GM12878 (cell line): ENCODE measurements at regions not wholly inside any gene's neighbourhood (a gene's known extent, or its start where the extent isn't known, plus 50 kb on each side); places are given as distances from the start of the nearest gene placed in this dataset.

Source experiments
- ATAC-seq: fragments of 200-7000 bp; cut with Tn5 transposase; 3 replicates; pipeline ENCODE4 v1.9.1; 2020; ENCODE audit warnings: mild to moderate bottlenecking, moderate library complexity
- BruUV-seq: library from RNA; stranded (reverse); fragments of 400-500 nt; replicated peaks from 2 replicates; lab custom pipeline; 2021; lab: Mats Ljungman, UMichigan
- CTCF ChIA-PET: fragments of 300-600 bp; sonication (Branson Sonifier 250); formaldehyde crosslinking; extraction: SDS; loops from one replicate; lab custom pipeline; 2021; ENCODE audit warnings: inconsistent platforms; lab: Yijun Ruan, JAX
- POLR2A ChIA-PET: fragments of 350-600 bp; formaldehyde crosslinking; extraction: SDS; loops from one replicate; lab custom pipeline; 2021; ENCODE audit warnings: inconsistent platforms; lab: Charles Lee
- RAD21 ChIA-PET: fragments of 300-600 bp; sonication (Branson Sonifier 250); formaldehyde crosslinking; loops from one replicate; lab custom pipeline; 2023; ENCODE audit warnings: antibody characterized with exemption; ENCODE audit not compliant: unreplicated experiment; lab: Charles Lee
- SMC1A ChIA-PET: fragments of 300-600 bp; sonication (Branson Sonifier 250); formaldehyde crosslinking; loops from one replicate; lab custom pipeline; 2023; ENCODE audit not compliant: unreplicated experiment, uncharacterized antibody; lab: Charles Lee
- DNase-seq: peaks from one replicate; pipeline ENCODE4 v3.0.0-alpha.2; 2011; ENCODE audit warnings: low read depth, low spot score
- FAIRE-seq: peaks from 3 replicates; lab custom pipeline; 2011; peaks lifted over from hg19 to GRCh38; lab: Jason Lieb, UNC
- H2AFZ ChIP-seq: 2 replicates; pipeline ENCODE4 v1.6.0; 2011; ENCODE audit warnings: low read depth, low read length, control low read depth; ENCODE audit not compliant: control insufficient read depth
- H3K27ac ChIP-seq: 2 replicates; pipeline ENCODE4 v1.5.1; 2011; ENCODE audit warnings: control low read depth; ENCODE audit not compliant: control insufficient read depth, insufficient read depth
- H3K27me3 ChIP-seq, 2 experiments: replicated peaks in 1 of 2; 2 replicates each; pipeline versions ENCODE4 v1.6.0 to v1.6.1; 2011; ENCODE audit warnings: low read length in 1 of 2; ENCODE audit not compliant: control insufficient read depth in 2 of 2, insufficient read depth in 2 of 2
- H3K36me3 ChIP-seq, 2 experiments: 2 replicates each; pipeline ENCODE4 v1.5.1; 2011; ENCODE audit warnings: low read length in 1 of 2; ENCODE audit not compliant: control insufficient read depth in 2 of 2, insufficient read depth in 2 of 2
- H3K4me1 ChIP-seq: 2 replicates; pipeline ENCODE4 v1.6.1; 2011; ENCODE audit warnings: mild to moderate bottlenecking, low read length, moderate library complexity, mixed read lengths; ENCODE audit not compliant: control insufficient read depth, insufficient read depth
- H3K4me2 ChIP-seq: 2 replicates; pipeline ENCODE4 v1.6.0; 2011; ENCODE audit warnings: control low read depth; ENCODE audit not compliant: control insufficient read depth, insufficient read depth
- H3K4me3 ChIP-seq: fragments of 200-600 bp; sonication (generic); 2 replicates; pipeline ENCODE4 v1.5.1; 2016
- H3K79me2 ChIP-seq: 2 replicates; pipeline ENCODE4 v1.6.0; 2011; ENCODE audit warnings: low read length; ENCODE audit not compliant: control insufficient read depth, insufficient read depth
- H3K9ac ChIP-seq: 2 replicates; pipeline ENCODE4 v1.8.0; 2011; ENCODE audit warnings: low read length, control low read depth, mixed read lengths; ENCODE audit not compliant: control insufficient read depth, insufficient read depth
- H3K9me3 ChIP-seq: replicated peaks from 3 replicates; pipeline ENCODE4 v1.5.1; 2011; ENCODE audit warnings: mild to moderate bottlenecking, low read length; ENCODE audit not compliant: control insufficient read depth, insufficient read depth
- H4K20me1 ChIP-seq: 2 replicates; pipeline ENCODE4 v1.6.0; 2011; ENCODE audit not compliant: control insufficient read depth, insufficient read depth
- CBX3 ChIP-seq: fragments of 200-600 bp; sonication (generic); IDR thresholded peaks from 2 replicates; pipeline ENCODE4 v1.6.1; 2016; ENCODE audit warnings: low read depth, borderline replicate concordance
- MYC ChIP-seq: IDR thresholded peaks from 2 replicates; pipeline ENCODE4 v1.6.1; 2011; ENCODE audit warnings: mild to moderate bottlenecking, low read length, moderate library complexity, inconsistent platforms; ENCODE audit not compliant: insufficient read depth, insufficient replicate concordance, insufficient read length, severe bottlenecking
- NFYA ChIP-seq: IDR thresholded peaks from 2 replicates; pipeline ENCODE4 v1.6.1; 2011; ENCODE audit warnings: low read depth, mild to moderate bottlenecking, low read length, improper control_type of control experiment, borderline replicate concordance
- NKRF ChIP-seq: fragments of 450-650 bp; conservative IDR thresholded peaks from 2 replicates; pipeline ENCODE4 v1.6.1; 2017; ENCODE audit warnings: mild to moderate bottlenecking, moderate library complexity
- POLR2AphosphoS5 ChIP-seq: IDR thresholded peaks from 2 replicates; pipeline ENCODE4 v1.6.1; 2011; ENCODE audit warnings: mild to moderate bottlenecking, low read length, inconsistent platforms
- ZNF217 ChIP-seq: fragments of 450-650 bp; IDR thresholded peaks from 2 replicates; pipeline ENCODE4 v1.6.1; 2017; ENCODE audit warnings: antibody characterized with exemption, mild to moderate bottlenecking
- WGBS: methylation state at CpG from one replicate; pipeline ENCODE4 v1.1.6; 2016; ENCODE audit warnings: low lambda C conversion rate; ENCODE audit not compliant: insufficient replicate concordance, insufficient coverage; ENCODE audit errors: missing lambda C conversion rate; 5-methylcytosine and 5-hydroxymethylcytosine counted together
- in situ Hi-C: fragments of 300-500 bp; cut with MboI; formaldehyde crosslinking; loops from 9 replicates; pipeline ENCODE4 v1.14.3; 2018; ENCODE audit warnings: mixed read lengths
- intact Hi-C: fragments of 100-400 bp; cut with micrococcal nuclease; formaldehyde crosslinking; loops from one replicate; pipeline ENCODE4 v1.14.2; 2022; ENCODE audit not compliant: unreplicated experiment
- TF ChIP-seq, protein P1 (sequence below): fragments of 450-650 bp; IDR thresholded peaks from 2 replicates; pipeline ENCODE4 v1.6.1; 2017; ENCODE audit warnings: mild to moderate bottlenecking, low read depth, inconsistent platforms; ENCODE audit not compliant: poor library complexity, severe bottlenecking

GRCh38 chr18:22355598-22355997, 62.1 kb downstream of the CTAGE1 start:
- no peaks in the 10 kb centered on the region for H3K36me3 ChIP-seq
- no peaks in the 10 kb centered on the region; a peak in 1 of 4 replicates for H3K27me3 ChIP-seq
- H3K4me2 ChIP-seq, result no peak overlapping the region
- H3K27ac ChIP-seq, result no peak overlapping the region
- TF ChIP-seq, protein P1, sequence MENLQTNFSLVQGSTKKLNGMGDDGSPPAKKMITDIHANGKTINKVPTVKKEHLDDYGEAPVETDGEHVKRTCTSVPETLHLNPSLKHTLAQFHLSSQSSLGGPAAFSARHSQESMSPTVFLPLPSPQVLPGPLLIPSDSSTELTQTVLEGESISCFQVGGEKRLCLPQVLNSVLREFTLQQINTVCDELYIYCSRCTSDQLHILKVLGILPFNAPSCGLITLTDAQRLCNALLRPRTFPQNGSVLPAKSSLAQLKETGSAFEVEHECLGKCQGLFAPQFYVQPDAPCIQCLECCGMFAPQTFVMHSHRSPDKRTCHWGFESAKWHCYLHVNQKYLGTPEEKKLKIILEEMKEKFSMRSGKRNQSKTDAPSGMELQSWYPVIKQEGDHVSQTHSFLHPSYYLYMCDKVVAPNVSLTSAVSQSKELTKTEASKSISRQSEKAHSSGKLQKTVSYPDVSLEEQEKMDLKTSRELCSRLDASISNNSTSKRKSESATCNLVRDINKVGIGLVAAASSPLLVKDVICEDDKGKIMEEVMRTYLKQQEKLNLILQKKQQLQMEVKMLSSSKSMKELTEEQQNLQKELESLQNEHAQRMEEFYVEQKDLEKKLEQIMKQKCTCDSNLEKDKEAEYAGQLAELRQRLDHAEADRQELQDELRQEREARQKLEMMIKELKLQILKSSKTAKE, result no peak
- no peak for TF ChIP-seq CBX3
- TF ChIP-seq NFYA, result no peak
- no peak for TF ChIP-seq POLR2AphosphoS5
- TF ChIP-seq MYC, result no peak
- TF ChIP-seq NKRF, result no peak
- TF ChIP-seq ZNF217, result no peak
- DNase-seq, result no peak
- 34% methylated on average over 6 of the region's 6 CpGs for WGBS
- no peaks in the 10 kb centered on the region for H3K79me2 ChIP-seq
- H2AFZ ChIP-seq, result no peak overlapping the region
- intact Hi-C loops (no loop called here), in situ Hi-C loops (no loop called here)
- ChIA-PET POLR2A (no interaction called here), SMC1A (no interaction called here), RAD21 (no interaction called here), CTCF (no interaction called here)
- no peaks in the 10 kb centered on the region for H3K9me3 ChIP-seq
- no peak for ATAC-seq
- H4K20me1 ChIP-seq, result no peaks in the 10 kb centered on the region
- H3K9ac ChIP-seq, result no peak overlapping the region
- H3K4me1 ChIP-seq, result no peaks in the 10 kb centered on the region
- H3K4me3 ChIP-seq, result no peak overlapping the region
- FAIRE-seq, result no peak
- no TSS peak for BruUV-seq
